SJSA1 (cell line): ENCODE measurements at regions not wholly inside any gene's neighbourhood (a gene's known extent, or its start where the extent isn't known, plus 50 kb on each side); places are given as distances from the start of the nearest gene placed in this dataset.

Experiments used
- DNase-seq, 2 experiments: peaks; one replicate each; pipeline ENCODE4 v3.0.0-alpha.2; 2015 to 2020; ENCODE audit warnings: low spot score in 2 of 2, low read depth in 1 of 2
- H3K27ac ChIP-seq: fragments of 250-450 bp; sonication (Bioruptor Pico); 2 replicates; pipeline ENCODE4 v1.5.1; 2020; ENCODE audit warnings: mild to moderate bottlenecking, moderate library complexity
- H3K27me3 ChIP-seq: fragments of 250-450 bp; sonication (Bioruptor Pico); replicated peaks from 2 replicates; pipeline ENCODE4 v1.5.1; 2020; ENCODE audit warnings: mild to moderate bottlenecking, moderate library complexity
- H3K36me3 ChIP-seq: fragments of 250-450 bp; sonication (Bioruptor Pico); 2 replicates; pipeline ENCODE4 v1.5.1; 2020; ENCODE audit warnings: mild to moderate bottlenecking
- H3K4me1 ChIP-seq: fragments of 250-450 bp; sonication (Bioruptor Pico); replicated peaks from 2 replicates; pipeline ENCODE4 v1.6.1; 2021; ENCODE audit warnings: mild to moderate bottlenecking
- H3K4me3 ChIP-seq: fragments of 250-450 bp; sonication (Bioruptor Pico); 2 replicates; pipeline ENCODE4 v1.5.1; 2020; ENCODE audit warnings: mild to moderate bottlenecking
- H3K9me3 ChIP-seq: fragments of 250-450 bp; sonication (Bioruptor Pico); replicated peaks from 2 replicates; pipeline ENCODE4 v1.5.1; 2020; ENCODE audit warnings: mild to moderate bottlenecking

DNA sequence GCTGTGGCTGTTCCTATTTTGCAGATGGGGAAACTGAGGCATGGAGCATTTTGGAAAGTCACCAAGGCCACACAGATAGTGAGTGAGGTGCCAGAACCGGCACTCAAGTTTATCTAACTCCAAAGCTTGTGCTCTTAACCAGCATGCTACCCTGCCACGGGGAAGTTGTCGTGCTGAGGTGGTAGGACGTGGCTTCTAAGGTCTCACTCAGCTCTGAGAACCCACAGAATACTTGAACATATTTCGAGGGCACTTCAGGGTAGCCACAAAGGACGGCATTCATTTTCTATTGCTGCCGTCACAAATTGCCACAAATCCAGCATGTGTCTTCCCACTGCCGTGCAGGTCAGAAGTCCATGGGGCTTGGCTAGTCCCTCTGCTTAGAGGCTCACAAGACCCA is 116.7 kb downstream of the OLFM1 start:
- no peaks in the 10 kb centered on the region for H3K4me1 ChIP-seq
- H3K9me3 ChIP-seq: no peaks in the 10 kb centered on the region
- DNase-seq: no peak
- H3K4me3 ChIP-seq: no peak overlapping the region
- H3K36me3 ChIP-seq: no peaks in the 10 kb centered on the region
- H3K27me3 ChIP-seq: no peaks in the 10 kb centered on the region
- H3K27ac ChIP-seq: no peak overlapping the region

DNA sequence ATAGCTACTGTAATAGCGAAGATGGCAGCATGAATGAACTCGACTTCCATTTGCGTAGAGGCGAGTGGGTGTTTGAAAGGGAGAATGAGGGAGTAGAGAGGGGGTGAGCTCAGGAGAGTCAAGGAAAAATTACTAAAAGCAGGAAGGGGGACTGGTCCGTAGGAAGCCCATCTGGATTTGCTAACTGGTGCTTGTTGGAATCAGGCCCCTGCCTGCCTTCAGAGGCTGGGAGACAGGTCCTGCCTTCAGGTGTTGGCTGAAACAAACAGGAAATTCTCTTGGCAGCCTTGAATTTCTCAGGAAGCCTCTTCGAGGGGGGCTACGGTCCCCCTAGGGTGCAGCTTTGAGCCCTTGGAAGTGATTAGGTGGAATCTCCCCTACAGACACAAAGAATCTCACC is 121.7 kb downstream of the OLFM1 start:
- no peak overlapping the region for H3K4me3 ChIP-seq
- H3K9me3 ChIP-seq: no peaks in the 10 kb centered on the region
- 0 out of 2 replicates have a peak, but pooled peaks cover 2% of the 10 kb centered on the region for H3K27me3 ChIP-seq
- DNase-seq: no peak
- H3K4me1 ChIP-seq: no peaks in the 10 kb centered on the region
- H3K27ac ChIP-seq: no peak overlapping the region
- no peaks in the 10 kb centered on the region for H3K36me3 ChIP-seq

DNA sequence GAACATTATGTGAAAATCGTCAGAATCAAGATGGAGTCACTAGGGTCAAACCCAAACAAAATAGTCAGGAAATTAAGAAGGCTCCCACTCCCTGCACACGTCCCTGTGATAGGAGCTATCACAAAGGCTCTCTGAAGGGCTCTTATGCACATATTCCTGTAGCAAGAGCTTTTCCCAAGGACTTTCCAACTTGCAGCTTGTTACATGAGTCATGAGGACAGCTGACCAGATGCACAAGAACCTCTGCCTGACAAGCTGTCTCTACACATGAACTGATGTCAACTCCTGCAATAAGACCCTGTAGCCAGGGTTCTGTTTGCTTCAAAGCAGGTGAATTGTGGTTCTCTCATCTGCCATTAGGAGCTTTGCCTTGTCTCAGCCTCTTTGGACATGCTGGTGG is 122.4 kb downstream of the OLFM1 start:
- Histone ChIP-seq H3K9me3 (no peaks in the 10 kb centered on the region), H3K4me1 (no peaks in the 10 kb centered on the region), H3K36me3 (no peaks in the 10 kb centered on the region), H3K27me3 (0 out of 2 replicates have a peak, but pooled peaks cover 2% of the 10 kb centered on the region), H3K4me3 (no peak overlapping the region), H3K27ac (no peak overlapping the region)
- DNase-seq: no peak

DNA sequence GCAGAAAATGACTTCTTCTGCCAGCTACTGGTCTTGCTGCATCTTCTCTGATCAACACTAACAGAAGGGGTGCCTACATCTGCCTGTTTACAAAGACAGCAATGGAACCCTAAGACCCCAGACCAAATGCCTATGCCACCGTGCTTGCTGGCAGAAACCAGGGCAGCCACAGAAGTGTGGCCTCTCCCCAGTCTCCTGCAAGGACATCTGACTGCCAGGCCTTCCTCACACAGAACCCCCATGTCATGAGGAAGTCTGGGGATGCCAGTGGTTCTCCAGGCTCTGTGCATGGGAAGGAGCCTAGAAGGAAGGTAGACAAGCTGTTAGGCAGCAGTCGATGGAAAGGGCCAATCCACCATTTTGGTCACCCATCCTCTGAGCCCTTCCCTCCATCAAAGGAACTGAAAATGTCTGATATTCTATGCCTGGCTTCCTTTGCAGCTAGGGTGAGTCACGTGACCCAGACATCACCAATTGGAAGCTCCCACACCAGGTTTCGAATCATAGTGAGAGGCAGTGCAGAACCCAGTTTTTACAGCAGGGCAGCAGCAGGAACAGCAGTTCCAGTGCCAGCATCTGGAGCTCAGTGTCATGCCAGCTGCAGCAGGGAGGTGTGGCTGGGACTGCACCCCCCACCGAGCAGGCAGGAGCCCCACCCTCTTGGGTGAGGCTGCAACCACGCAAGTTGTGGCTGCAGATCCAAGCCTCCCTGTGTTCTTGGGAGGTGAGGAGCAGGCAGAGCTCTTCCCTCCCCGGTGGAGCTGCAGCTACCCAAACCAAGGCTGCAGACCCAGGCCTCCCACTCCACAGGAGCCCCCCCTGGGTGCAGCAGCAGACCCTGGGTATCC is 123.4 kb downstream of the OLFM1 start:
- Histone ChIP-seq H3K27ac (no peak overlapping the region), H3K36me3 (no peaks in the 10 kb centered on the region), H3K4me3 (no peak overlapping the region), H3K4me1 (no peaks in the 10 kb centered on the region), H3K9me3 (no peaks in the 10 kb centered on the region), H3K27me3 (0 out of 2 replicates have a peak, but pooled peaks cover 2% of the 10 kb centered on the region)
- DNase-seq: no peak

DNA sequence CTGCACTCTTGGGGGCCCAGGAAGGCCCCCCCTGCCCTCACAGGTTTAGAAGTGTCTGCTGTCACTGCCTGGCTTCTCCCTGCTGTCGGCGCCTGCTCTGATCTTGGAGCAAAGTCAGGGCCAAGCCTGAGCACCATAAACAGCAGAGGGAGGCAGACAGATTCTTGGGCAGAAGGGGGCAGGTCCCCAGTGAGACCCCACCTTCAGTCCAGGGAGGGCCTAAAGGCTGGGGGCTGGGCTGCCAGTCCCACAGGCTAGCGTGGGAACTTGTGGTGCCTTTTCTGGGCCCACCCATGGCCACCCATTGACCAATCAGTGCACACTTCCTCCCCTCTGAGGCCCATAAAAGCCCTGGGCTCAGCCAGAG is 124.0 kb downstream of the OLFM1 start:
- Histone ChIP-seq H3K27ac (no peak overlapping the region), H3K4me3 (no peak overlapping the region), H3K4me1 (no peaks in the 10 kb centered on the region), H3K36me3 (no peaks in the 10 kb centered on the region), H3K27me3 (0 out of 2 replicates have a peak, but pooled peaks cover 2% of the 10 kb centered on the region), H3K9me3 (no peaks in the 10 kb centered on the region)
- DNase-seq: no peak

DNA sequence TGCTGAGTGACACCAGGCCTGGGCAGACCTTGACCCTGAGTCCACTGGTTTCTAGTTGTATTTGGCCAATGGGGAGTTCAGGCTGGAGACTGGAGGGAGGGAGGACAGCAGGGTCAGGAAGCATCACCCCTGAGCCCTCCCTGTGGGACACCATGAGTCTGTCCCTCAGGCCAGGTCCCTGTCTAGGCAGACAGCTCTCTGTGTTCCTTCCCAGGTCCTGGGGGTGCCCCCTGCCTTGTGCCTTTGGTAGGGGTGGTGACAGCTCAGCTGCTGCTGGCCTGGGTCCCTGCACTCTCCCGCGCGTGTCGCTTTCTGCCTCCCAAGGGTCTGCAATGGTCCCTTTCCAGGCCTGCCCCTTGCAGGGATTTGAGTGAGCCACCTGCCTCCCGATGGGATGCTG is 125.5 kb downstream of the OLFM1 start:
- Histone ChIP-seq H3K4me3 (no peak overlapping the region), H3K9me3 (no peaks in the 10 kb centered on the region), H3K27me3 (peaks cover 2% of the 10 kb centered on the region; the same call in 1 of the 2 replicates), H3K4me1 (no peaks in the 10 kb centered on the region), H3K27ac (no peak overlapping the region), H3K36me3 (no peaks in the 10 kb centered on the region)
- no peak for DNase-seq

DNA sequence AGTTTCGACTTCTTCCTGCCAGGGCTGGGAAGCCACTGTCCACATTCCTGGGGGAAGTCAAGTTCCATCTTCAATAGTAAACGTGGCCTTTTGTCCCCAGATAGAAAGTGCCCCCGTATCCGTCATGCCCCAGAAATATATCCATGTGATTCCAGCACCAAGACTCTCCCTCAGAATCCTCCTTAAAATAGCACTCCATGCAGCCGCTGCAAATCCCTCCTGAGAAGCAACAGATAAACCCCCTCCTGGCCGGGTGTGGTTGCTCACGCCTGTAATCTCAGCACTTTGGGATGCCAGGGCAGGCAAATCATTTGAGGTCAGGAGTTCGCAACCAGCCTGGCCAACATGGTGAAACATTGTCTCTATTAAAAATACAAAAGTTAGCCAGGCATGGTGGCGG is 126.1 kb downstream of the OLFM1 start:
- no peaks in the 10 kb centered on the region for H3K9me3 ChIP-seq
- no peak for DNase-seq
- no peaks in the 10 kb centered on the region for H3K4me1 ChIP-seq
- peaks cover 2% of the 10 kb centered on the region; the same call in 1 of the 2 replicates for H3K27me3 ChIP-seq
- H3K36me3 ChIP-seq: no peaks in the 10 kb centered on the region
- no peak overlapping the region for H3K4me3 ChIP-seq
- H3K27ac ChIP-seq: no peak overlapping the region

DNA sequence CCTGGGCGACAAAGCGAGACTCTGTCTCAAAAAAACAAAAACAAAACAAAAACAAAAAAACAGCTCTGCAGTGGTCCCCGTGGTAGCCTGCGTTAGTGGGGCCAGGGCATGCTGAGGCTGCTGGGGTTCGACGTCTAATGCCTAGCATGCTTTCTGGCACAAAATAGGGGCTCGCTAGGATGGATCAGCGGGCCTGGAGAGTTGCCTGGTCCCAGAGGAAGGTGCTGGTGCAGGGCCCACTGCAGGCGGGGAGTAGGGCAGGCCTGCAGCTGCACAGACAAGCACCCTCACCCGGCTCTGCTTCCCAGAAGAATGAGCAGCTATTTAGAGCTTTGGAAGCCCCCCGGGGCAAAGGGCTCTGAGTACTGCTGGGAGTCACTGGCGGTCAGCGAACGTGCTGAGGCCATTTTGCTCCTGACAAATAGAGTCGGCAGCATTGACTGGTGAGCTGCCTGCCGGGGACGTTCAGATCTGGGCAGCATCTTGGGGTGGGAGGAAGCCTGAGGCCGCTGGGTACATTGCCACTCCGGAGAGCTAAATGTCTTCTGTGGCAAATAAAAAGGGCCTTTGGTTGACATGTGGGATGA is 126.7 kb downstream of the OLFM1 start:
- Histone ChIP-seq H3K27ac (no peak overlapping the region), H3K4me3 (no peak overlapping the region), H3K27me3 (peaks cover 2% of the 10 kb centered on the region; the same call in 1 of the 2 replicates), H3K9me3 (no peaks in the 10 kb centered on the region), H3K36me3 (no peaks in the 10 kb centered on the region), H3K4me1 (no peaks in the 10 kb centered on the region)
- DNase-seq: no peak

DNA sequence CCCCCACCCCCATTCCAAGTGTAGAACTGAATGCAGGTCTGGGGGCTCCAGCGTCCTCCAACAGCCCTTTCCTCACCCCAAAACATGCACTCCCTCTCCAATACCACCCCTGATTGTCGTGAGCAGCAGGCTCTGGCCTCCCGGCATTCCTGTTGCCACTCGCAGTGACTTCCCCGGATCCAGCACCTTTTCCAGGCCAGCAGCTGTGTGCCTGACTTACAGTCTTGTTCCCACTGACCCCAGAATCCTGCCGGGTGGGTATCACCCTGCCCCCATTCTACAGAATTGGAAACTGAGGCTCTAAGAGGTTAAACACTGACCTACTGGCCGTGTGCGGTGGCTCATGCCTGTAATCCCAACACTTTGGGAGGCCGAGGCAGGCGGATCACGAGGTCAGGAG is 127.2 kb downstream of the OLFM1 start:
- H3K27me3 ChIP-seq: peaks cover 2% of the 10 kb centered on the region; the same call in 1 of the 2 replicates
- no peak overlapping the region for H3K27ac ChIP-seq
- no peak overlapping the region for H3K4me3 ChIP-seq
- no peak for DNase-seq
- H3K9me3 ChIP-seq: no peaks in the 10 kb centered on the region
- no peaks in the 10 kb centered on the region for H3K36me3 ChIP-seq
- H3K4me1 ChIP-seq: no peaks in the 10 kb centered on the region

DNA sequence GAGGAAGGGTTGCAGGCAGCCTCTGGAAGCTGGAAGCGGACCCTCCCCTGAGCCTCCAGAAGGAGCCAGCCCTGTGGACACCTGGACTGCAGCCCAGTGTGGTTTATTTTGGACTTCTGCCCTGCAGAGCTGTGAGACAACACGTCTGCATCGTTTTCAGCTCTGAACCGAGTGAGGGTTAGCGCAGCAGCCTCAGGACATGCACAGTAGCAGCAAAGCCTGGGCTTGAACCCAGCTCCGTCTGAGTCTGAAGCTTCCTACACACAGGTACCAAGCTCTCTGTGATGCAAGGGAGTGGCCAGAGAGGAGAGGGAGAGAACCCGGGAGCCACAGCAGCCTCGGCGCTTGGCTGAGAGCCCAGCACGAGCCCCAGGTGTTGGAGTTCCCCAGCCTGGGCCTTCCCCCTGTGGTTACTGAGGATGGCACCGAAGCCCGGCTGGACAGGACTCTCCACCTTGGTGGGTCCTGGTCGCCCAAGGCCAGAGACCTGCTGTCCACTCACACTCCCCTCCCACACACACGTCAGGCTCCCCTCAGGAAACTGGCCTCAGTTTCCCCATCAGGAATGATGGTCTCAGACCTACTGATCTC is 128.2 kb downstream of the OLFM1 start:
- Histone ChIP-seq H3K27ac (no peak overlapping the region), H3K9me3 (no peaks in the 10 kb centered on the region), H3K27me3 (peaks cover 2% of the 10 kb centered on the region; the same call in 1 of the 2 replicates), H3K4me3 (no peak overlapping the region), H3K36me3 (no peaks in the 10 kb centered on the region), H3K4me1 (no peaks in the 10 kb centered on the region)
- no peak for DNase-seq

DNA sequence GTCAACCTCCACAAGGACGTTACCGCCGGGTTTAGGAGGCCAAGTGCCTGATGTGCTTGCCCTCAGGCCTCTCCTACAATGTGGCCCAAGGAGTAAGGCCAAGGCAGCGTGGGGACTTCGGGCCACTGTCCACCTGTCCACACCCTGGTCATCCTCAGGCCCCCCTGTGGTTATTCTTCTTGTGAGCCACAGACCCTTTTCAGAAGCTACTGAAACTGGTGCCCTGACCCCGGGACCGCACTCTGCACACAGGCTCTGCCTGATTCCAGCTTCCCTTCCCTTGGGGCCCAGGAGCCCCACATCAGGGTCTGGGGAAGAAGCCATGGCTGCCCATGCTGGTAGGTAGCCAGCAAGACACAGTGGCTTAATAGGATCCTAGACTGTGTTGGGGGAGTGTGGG is 128.8 kb downstream of the OLFM1 start:
- Histone ChIP-seq H3K27ac (no peak overlapping the region), H3K4me1 (no peaks in the 10 kb centered on the region), H3K27me3 (peaks cover 2% of the 10 kb centered on the region; the same call in 1 of the 2 replicates), H3K36me3 (no peaks in the 10 kb centered on the region), H3K9me3 (no peaks in the 10 kb centered on the region), H3K4me3 (no peak overlapping the region)
- no peak for DNase-seq

DNA sequence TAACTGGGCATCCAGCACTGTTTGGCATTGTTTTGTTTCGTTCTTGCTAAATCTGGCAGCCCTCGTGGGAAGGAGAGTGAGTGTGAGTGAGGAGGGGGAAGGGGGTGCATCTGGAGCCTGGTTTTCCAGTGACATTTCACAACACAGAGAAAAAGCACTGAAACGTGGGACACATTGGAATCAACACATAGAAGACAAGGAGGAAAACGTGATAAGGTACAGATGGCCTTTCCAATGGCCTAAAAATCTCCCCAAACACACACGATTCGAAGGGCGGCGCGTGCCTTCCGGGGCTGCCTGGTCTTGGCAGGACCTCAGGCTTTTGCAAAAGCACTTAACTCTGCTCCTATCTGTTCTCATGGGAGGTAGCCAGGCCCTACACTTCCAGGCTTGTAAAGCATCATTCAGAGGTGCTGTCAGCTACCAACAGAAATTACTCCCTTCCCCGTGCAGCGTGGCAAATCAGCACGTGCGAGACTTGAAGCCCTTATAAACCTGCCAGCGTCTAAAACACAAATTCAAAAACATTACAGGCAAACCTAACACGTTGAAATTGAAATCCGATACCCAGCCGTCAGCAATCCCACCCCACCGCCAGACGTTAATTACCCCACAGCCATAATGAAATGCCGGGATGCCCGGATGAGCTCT is 129.4 kb downstream of the OLFM1 start:
- no peaks in the 10 kb centered on the region for H3K9me3 ChIP-seq
- H3K27me3 ChIP-seq: peaks cover 2% of the 10 kb centered on the region; the same call in 1 of the 2 replicates
- no peak overlapping the region for H3K4me3 ChIP-seq
- H3K36me3 ChIP-seq: no peaks in the 10 kb centered on the region
- DNase-seq: no peak
- H3K27ac ChIP-seq: no peak overlapping the region
- no peaks in the 10 kb centered on the region for H3K4me1 ChIP-seq

DNA sequence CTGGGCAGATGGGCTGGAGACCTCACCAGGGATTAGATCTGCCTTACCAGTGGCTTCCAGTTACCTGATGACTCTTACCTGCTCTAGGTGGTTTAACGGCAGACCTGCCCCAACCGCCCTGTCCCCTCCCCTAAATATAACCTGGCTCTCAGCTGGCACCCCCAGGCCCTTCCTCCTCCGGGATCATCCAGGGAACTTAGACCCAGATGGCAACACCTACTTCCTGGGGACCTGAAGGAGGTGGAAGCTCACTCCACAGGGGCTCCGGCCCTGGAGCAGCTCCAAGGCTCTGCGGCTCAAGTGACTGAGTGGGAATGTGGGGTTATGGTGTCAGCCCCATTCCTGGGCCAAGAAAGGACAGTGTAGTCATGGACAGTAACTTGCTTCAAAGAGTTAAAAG is 130.4 kb downstream of the OLFM1 start:
- DNase-seq: no peak

More for the DNA sequence above, 130.4 kb downstream of the OLFM1 start:
- no peak overlapping the region for H3K27ac ChIP-seq
- H3K4me1 ChIP-seq: no peaks in the 10 kb centered on the region
- no peaks in the 10 kb centered on the region for H3K9me3 ChIP-seq
- H3K4me3 ChIP-seq: no peak overlapping the region
- H3K36me3 ChIP-seq: no peaks in the 10 kb centered on the region
- no peaks in the 10 kb centered on the region; the same call in 1 of the 2 replicates for H3K27me3 ChIP-seq
